GM19043 (cell line): ENCODE measurements at regions not wholly inside any gene's neighbourhood (a gene's known extent, or its start where the extent isn't known, plus 50 kb on each side); places are given as distances from the start of the nearest gene placed in this dataset.

Experiments
- ATAC-seq: cut with Tn5 transposase; IDR thresholded peaks from one replicate; pipeline ENCODE4 v1.9.1; 2021; ENCODE audit warnings: low read depth; ENCODE audit not compliant: unreplicated experiment

DNA sequence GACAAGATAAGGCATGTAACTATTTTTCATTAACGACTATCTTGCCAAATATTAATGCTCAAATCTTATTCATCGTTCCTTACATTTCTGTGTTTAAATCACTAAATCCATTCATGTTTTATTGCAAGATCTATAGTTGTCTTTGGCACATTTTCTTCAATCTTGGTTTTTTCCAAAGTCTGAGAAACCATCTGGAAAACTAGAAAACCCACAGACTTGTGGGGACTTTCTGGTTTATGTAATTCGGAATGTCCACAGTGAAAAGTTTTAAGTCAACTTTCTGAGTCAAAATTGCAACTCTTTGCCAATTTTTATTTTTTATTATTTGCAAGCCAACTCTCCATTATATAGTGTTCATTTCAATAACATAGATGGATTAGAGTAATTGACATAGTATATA is 520.8 kb upstream of the ADAMTS5 start:
- no peak for ATAC-seq

DNA sequence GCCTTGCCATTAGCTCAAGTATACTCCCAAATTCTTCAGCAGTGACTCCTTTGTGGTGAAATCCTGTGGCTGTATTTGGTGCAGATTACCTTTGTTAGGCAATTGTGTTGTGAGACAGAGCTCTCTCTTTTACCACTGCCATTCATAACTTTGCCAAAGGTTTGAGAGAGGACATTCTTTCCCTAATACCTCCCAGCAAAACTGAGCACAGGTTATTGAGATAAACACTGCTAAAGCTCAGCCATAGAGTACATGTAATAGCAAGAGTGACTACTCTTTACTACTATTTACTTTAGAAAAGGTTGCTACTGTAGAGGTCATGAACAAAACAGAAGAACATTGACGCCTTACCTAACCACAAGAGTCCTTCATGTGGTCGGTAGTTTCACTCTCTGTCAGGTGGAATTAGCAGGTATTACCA is 514.0 kb upstream of the ADAMTS5 start:
- no peak for ATAC-seq

DNA sequence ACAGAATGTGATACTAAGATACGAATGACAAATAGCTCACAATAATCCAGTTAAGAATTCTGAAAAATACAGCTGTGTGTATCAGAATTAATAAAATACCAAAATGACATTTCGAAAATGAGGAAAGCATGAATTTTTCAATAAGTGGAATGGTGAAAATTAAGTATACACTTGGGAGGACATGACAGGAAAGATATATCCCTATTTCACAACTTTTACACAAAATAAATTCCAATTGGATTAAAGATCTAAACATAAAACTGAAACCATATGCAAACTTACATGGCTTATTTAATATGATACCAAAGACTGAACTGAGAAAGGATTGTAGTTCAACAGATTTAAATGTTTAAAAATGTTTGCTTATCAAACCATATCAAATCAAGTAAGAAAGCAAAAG is 510.4 kb upstream of the ADAMTS5 start:
- ATAC-seq: no peak

DNA sequence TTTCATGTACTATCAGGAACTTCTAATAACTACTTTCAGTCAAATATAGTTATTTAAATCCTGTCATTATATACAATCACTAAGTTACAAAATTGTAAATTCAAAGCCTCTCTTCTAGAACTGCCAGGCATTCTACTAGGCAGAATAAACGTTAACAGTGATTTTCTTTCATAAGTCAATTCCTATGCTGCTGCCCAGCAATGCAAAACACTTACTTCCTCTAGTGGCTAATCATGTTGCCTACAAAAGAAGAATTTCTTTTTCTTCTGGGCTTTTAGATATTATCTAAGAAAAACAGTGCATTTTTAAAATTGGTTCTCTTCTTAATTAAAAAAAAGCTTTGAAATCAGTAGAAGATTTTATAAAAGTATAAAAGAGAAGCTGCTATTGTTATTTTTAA is 509.8 kb upstream of the ADAMTS5 start:
- ATAC-seq: no peak

DNA sequence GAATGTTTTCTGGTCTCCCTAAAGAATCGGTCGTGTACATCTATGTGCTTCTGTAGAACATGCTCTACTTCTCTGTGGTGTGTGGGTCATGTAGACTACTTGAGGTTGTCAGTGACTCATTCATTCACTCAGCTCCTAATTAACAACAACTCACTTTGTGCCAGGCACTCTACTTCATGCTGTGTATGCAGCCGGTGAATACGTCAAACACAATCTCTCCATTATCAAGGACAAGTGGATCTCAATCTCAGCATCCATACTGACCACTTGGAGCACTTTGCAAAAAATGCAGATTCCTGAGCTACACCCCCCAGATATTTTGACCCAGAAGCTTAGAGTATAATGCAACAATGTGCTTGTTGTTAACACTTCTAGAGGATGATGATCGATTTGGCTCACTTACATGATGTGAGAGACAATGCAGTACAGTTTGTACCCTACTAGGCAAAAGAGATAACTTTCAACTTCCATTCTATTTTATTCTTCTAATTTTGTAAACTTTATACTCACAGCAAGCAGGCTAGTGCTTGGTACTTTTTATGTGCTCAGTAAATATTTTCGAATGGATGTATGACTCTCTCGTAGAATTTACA is 508.6 kb upstream of the ADAMTS5 start:
- no peak for ATAC-seq

GRCh38 chr21:27467366-27467765 is 500.5 kb upstream of the ADAMTS5 start:
- no peak for ATAC-seq

- ATAC-seq: no peak
Observed at GRCh38 chr21:27466140-27466539, 499.3 kb upstream of the ADAMTS5 start.

GRCh38 chr21:27464648-27465047 is 497.8 kb upstream of the ADAMTS5 start:
- no peak for ATAC-seq

GRCh38 chr21:27462726-27463125 is 495.8 kb upstream of the ADAMTS5 start:
- no peak for ATAC-seq

GRCh38 chr21:27454234-27454633 is 487.3 kb upstream of the ADAMTS5 start:
- no peak for ATAC-seq

DNA sequence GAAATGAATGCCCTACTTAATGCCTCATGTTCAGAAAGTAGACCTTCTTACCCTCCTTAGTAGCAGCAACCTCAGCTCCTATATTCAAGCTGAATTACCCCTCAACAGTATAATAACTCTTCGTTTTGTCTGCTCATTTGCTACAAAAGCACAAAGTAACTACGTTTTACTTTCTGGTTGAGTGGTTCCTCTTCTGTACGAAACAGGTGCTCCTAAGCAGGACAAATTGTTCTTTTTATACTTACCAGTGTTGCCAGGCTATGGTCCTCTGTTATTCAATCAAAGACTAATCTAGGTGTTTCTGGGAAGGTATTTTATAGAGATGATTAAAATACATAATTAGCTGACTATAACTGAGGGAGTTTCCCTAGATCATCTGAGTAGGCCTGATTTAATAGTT is 484.2 kb upstream of the ADAMTS5 start:
- no peak for ATAC-seq

DNA sequence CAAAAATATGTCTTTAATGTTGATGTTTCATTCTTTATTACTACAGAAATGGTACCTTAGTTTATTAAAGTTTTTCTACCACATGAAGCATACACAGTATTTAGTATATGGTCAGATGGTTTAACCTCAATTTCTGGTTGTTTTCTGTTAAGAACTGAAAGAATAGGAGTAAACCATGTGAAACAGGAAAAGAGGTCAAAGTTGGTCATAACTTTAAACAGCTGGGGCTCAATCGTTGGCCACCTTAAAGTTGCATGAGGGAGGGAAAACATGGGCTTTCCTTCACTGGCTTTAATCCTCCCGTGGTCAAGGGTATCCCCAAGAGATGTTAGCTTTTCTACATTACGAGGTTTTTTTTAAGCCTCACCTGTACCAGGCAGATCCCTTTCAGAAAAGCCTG is 483.3 kb upstream of the ADAMTS5 start:
- no peak for ATAC-seq

DNA sequence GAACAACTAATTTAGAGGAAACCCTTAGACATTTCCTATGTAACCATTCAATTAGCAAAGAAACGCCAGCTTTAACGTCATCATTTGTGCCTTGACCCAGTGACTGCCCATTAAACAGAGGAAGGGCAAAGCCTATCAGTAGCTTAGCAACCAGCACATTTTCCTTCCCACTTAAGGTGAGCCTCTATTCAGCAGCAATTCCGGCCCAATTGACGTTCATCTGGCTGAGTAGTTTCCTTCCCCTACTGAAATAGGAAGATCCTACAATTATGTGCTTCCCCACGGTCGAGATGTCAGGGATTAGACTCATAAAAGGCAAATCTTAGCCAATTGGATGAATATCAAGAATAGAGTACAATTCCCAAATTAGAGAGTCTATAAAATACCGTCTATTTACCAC is 482.1 kb upstream of the ADAMTS5 start:
- ATAC-seq: no peak

DNA sequence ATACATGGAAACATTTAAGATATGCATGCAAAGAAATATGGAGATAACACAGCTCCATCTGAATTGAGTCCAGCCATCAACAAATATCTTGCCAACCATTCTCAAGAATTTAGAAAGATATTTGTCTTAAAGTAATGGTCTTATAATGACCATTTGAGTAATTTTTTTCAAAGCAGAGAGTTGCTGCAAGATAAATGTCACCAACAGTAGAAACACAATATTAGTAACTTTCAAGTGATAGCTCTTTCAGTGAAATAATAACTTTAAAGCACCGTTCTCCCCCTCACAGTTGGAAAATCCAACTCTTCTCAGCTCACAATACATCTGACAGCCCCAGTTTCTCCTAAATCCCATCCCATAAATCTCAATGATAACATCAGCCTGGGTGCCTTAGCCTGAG is 481.0 kb upstream of the ADAMTS5 start:
- no peak for ATAC-seq

GRCh38 chr21:27429710-27430341 is 462.9 kb upstream of the ADAMTS5 start:
- no peak for ATAC-seq

DNA sequence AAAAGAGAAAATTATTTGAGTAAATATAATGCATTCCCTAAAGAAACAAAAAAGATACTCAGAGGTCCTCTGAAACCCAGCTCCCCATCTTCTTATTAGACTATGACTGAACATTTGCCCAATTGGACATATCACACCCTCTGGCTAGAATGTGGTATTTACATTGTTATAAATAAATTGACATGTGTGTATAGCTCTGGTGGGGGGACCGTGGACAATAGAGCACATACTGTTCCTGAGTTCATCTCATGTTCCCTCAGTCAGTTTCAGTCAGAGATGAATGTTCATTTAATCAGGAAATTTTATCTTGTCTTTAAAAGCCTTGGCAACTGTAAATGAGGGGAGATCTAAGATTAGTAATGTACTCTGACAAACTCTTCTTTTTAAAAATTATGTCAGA is 459.3 kb upstream of the ADAMTS5 start:
- ATAC-seq: no peak

GRCh38 chr21:27425574-27425973 is 458.7 kb upstream of the ADAMTS5 start:
- no peak for ATAC-seq

DNA sequence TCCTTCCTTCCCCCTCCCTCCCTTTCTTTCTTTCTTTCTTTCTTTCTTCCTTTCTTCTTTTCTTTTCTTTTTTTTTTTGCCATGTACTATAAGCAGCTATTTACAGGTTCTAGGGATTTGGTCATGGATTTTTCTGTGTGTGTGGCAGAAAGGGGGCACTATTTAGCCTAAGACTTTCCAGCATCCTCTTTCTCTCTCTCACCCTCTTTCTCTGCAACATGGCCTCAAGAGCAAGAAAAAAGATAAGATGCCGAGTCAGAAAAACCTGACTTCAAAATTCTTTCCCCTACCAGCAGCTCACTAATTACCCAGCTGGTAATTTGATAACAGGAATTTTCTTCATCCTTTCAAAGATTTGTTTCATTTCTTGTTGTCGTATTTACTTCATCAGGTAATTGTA is 458.3 kb upstream of the ADAMTS5 start:
- ATAC-seq: no peak

DNA sequence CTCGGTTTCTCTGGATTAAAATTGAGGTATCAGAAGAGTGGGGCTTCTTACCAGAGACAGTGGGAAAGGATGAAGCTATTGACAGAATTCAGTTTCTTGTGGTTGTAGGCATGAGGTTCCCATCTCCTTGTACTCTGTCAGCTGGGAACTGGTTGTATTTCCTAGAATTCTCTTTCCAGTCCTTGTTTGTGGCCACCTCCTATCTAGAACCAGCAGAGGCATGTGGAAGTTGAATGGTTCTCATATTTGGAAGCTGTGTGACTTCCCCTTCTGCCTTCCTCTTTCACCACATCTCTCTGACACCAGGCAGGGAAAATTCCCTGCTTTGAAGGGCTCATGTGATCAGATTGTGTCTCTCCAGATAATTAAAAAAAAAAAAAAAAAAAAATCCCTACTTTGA is 457.7 kb upstream of the ADAMTS5 start:
- ATAC-seq: no peak

DNA sequence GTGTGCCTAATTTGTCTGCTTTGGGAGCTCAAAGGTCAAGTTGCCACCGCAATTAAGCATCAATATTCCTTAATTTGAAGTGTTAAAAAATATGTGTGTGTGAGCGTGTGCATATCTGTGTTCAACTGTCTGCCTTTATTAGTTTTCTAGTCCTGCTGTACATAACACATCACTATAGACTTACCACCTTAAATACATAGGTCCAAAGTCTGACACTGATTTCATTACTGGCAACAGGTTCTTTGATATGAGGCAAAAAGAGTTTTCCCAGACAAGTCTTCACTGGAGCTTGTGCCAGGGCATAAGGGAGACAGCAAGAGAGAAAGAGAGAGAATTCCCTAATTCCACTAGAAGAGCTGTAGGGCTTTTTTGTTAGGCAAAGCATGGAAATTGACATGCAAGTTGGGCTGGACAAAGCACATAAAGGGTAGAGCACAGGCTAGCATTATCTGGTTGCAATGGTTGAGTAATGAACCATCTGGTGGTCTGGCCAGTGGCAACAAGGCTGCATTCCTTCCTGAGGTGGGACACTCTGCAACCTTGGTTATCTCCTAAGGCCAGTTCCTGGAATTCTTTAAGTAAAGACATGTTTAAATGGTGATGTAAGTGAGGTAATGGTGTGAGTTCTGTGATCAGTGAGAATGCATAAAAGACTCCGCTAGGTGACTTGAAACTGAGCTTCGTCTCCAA is 457.2 kb upstream of the ADAMTS5 start:
- ATAC-seq: no peak

DNA sequence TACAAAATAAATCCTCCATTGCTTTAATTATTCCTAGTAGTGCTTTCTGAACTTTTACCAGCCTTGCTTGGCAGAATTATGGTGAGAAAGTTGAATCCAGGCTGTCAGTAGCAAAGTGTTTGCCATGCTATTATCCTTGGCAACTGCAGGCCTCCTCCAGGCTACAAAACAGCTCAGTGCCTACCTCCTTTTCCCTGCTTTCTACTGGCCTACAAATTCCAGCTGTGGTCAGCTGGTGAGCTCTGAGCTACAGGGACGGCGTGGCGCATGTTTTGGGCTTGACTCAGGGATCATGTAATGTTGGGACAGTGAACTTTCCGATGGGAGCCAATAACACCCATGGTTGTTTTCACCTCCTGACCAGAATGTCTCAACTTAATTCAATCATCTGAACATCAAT is 456.1 kb upstream of the ADAMTS5 start:
- no peak for ATAC-seq

- ATAC-seq: no peak
Observed at GRCh38 chr21:27422435-27422834, 455.5 kb upstream of the ADAMTS5 start.
